ENCODE measurements at regions not wholly inside any gene's neighbourhood (a gene's known extent, or its start where the extent isn't known, plus 50 kb on each side); places are given as distances from the start of the nearest gene placed in this dataset.

DNA sequence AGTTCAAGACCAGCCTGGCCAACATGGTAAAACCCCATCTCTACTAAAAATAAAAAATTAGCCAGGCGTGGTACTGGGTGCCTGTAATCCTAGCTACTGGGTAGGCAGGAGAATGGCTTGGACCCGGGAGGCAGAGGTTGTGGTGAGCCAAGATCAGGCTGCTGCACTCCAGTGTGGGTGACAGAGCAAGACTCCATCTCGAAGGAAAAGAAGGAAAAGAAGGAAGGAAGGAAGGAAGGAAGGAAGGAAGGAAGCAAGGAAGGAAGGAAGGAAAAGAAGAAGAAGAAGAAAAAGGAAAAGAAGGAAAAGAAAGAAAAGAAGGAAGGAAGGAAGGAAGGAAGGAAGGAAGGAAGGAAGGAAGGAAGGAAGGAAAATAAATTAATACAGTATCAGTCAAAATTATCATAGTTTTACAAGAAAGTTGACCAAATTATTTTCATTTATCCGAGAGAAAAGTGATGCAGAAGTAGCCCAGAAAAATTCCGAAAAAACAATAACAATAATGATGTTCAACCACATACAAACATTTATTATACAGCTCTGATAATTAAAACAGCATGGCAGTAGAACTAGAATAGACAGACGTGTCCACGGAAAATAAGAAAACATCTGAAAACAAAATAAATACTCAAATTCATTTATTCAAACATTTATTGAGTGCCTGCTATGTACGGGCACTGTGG, 292.4 kb upstream of the MKLN1 start:
- Histone ChIP-seq H2AFZ (ENCODE audit: low read length) (no peak overlapping the region), H3K4me2 (ENCODE audit: insufficient read depth, low read length) (no peak overlapping the region), H3K9me3 (ENCODE audit: low read depth, low read length) (no peaks in the 10 kb centered on the region), H3K79me2 (ENCODE audit: insufficient read depth, low read length) (peaks cover 91% of the 10 kb centered on the region), H3K4me1 (ENCODE audit: insufficient read depth, low read length) (peaks cover 15% of the 10 kb centered on the region), H4K20me1 (ENCODE audit: insufficient read depth, low read length) (peaks cover 10% of the 10 kb centered on the region), H3K4me3 (ENCODE audit: insufficient read depth, low read length) (no peak overlapping the region), H3K27me3 (ENCODE audit: insufficient read depth, low read length) (no peaks in the 10 kb centered on the region), H3K36me3 (ENCODE audit: insufficient read depth, low read length) (no peaks in the 10 kb centered on the region), H3K27ac (ENCODE audit: low read depth, low read length) (no peak overlapping the region)
- TF ChIP-seq, protein P1, sequence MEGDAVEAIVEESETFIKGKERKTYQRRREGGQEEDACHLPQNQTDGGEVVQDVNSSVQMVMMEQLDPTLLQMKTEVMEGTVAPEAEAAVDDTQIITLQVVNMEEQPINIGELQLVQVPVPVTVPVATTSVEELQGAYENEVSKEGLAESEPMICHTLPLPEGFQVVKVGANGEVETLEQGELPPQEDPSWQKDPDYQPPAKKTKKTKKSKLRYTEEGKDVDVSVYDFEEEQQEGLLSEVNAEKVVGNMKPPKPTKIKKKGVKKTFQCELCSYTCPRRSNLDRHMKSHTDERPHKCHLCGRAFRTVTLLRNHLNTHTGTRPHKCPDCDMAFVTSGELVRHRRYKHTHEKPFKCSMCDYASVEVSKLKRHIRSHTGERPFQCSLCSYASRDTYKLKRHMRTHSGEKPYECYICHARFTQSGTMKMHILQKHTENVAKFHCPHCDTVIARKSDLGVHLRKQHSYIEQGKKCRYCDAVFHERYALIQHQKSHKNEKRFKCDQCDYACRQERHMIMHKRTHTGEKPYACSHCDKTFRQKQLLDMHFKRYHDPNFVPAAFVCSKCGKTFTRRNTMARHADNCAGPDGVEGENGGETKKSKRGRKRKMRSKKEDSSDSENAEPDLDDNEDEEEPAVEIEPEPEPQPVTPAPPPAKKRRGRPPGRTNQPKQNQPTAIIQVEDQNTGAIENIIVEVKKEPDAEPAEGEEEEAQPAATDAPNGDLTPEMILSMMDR (IDR thresholded peaks at IDR 0.05; ENCODE audit: extremely low read depth, low read depth, low read length): no peak
- DNase-seq (ENCODE audit: insufficient read length, low spot score, missing footprints): no peak

DNA sequence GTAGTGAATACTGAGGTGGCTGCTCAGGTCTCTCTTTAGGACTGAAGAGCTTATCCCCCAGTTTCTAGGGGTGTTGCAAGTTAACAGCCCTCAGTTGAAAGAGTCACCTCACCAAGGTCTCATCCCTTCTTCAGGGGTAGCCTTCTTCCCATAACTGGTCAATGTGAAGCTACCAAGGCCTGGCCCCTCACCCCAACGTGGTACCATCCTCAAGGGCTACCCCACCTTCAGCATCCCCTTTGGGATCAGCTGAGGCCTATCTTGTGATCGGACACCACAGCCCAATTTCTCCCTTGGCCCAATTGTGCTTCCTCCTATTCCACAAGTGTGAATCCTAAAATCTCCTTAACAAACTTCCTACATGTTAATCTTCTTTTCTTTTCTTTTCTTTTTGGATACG, 289.5 kb upstream of the MKLN1 start:
- peaks cover 8% of the 10 kb centered on the region for H4K20me1 ChIP-seq (ENCODE audit: insufficient read depth, low read length)
- H3K4me3 ChIP-seq (ENCODE audit: insufficient read depth, low read length): no peak overlapping the region
- peaks cover 15% of the 10 kb centered on the region for H3K4me1 ChIP-seq (ENCODE audit: insufficient read depth, low read length)
- peaks cover 93% of the 10 kb centered on the region for H3K79me2 ChIP-seq (ENCODE audit: insufficient read depth, low read length)
- no peaks in the 10 kb centered on the region for H3K9me3 ChIP-seq (ENCODE audit: low read depth, low read length)
- TF ChIP-seq, protein P1 (IDR thresholded peaks at IDR 0.05; ENCODE audit: extremely low read depth, low read depth, low read length): no peak
- no peak overlapping the region for H3K27ac ChIP-seq (ENCODE audit: low read depth, low read length)
- no peak overlapping the region for H3K4me2 ChIP-seq (ENCODE audit: insufficient read depth, low read length)
- H2AFZ ChIP-seq (ENCODE audit: low read length): no peak overlapping the region
- no peak for DNase-seq (ENCODE audit: insufficient read length, low spot score, missing footprints)
- H3K27me3 ChIP-seq (ENCODE audit: insufficient read depth, low read length): no peaks in the 10 kb centered on the region
- H3K36me3 ChIP-seq (ENCODE audit: insufficient read depth, low read length): no peaks in the 10 kb centered on the region

GRCh38 chr7:131039355-131039762, 288.3 kb upstream of the MKLN1 start:
- Histone ChIP-seq H3K4me1 (ENCODE audit: insufficient read depth, low read length) (peaks cover 15% of the 10 kb centered on the region), H3K79me2 (ENCODE audit: insufficient read depth, low read length) (peaks cover 83% of the 10 kb centered on the region), H3K4me2 (ENCODE audit: insufficient read depth, low read length) (peak overlapping the region; percentile 60), H3K9me3 (ENCODE audit: low read depth, low read length) (no peaks in the 10 kb centered on the region), H3K4me3 (ENCODE audit: insufficient read depth, low read length) (no peak overlapping the region), H2AFZ (ENCODE audit: low read length) (no peak overlapping the region), H3K36me3 (ENCODE audit: insufficient read depth, low read length) (no peaks in the 10 kb centered on the region), H3K27me3 (ENCODE audit: insufficient read depth, low read length) (no peaks in the 10 kb centered on the region), H4K20me1 (ENCODE audit: insufficient read depth, low read length) (peaks cover 4% of the 10 kb centered on the region), H3K27ac (ENCODE audit: low read depth, low read length) (peak overlapping the region; percentile 56)
- TF ChIP-seq, protein P1 (IDR thresholded peaks at IDR 0.05; ENCODE audit: extremely low read depth, low read depth, low read length): no peak
- no peak for DNase-seq (ENCODE audit: insufficient read length, low spot score, missing footprints)

- no peaks in the 10 kb centered on the region for H3K9me3 ChIP-seq (ENCODE audit: low read depth, low read length)
- no peaks in the 10 kb centered on the region for H3K36me3 ChIP-seq (ENCODE audit: insufficient read depth, low read length)
- H3K27me3 ChIP-seq (ENCODE audit: insufficient read depth, low read length): no peaks in the 10 kb centered on the region
- H2AFZ ChIP-seq (ENCODE audit: low read length): no peak overlapping the region
- H4K20me1 ChIP-seq (ENCODE audit: insufficient read depth, low read length): no peaks in the 10 kb centered on the region
- peaks cover 82% of the 10 kb centered on the region for H3K79me2 ChIP-seq (ENCODE audit: insufficient read depth, low read length)
- TF ChIP-seq, protein P1 (IDR thresholded peaks at IDR 0.05; ENCODE audit: extremely low read depth, low read depth, low read length): no peak
- DNase-seq (ENCODE audit: insufficient read length, low spot score, missing footprints): peak; percentile 74
- no peak overlapping the region for H3K4me3 ChIP-seq (ENCODE audit: insufficient read depth, low read length)
- peak overlapping the region; percentile 60 for H3K4me2 ChIP-seq (ENCODE audit: insufficient read depth, low read length)
- peaks cover 15% of the 10 kb centered on the region for H3K4me1 ChIP-seq (ENCODE audit: insufficient read depth, low read length)
- H3K27ac ChIP-seq (ENCODE audit: low read depth, low read length): peak overlapping the region; percentile 56
These were observed 287.8 kb upstream of the MKLN1 start for GRCh38 chr7:131039836-131040235.
